Calu3 (cell line): ENCODE measurements at regions not wholly inside any gene's neighbourhood (a gene's known extent, or its start where the extent isn't known, plus 50 kb on each side); places are given as distances from the start of the nearest gene placed in this dataset.

Source experiments
- BruUV-seq: library from RNA; stranded (reverse); fragments of 400-500 nt; replicated peaks from 2 replicates; lab custom pipeline; 2021; lab: Mats Ljungman, UMichigan
- CTCF ChIA-PET: fragments of 300-600 bp; sonication (Branson Sonifier 250); formaldehyde crosslinking; loops from one replicate; lab custom pipeline; 2022; ENCODE audit warnings: antibody characterized with exemption; lab: Charles Lee
- DNase-seq: peaks from one replicate; pipeline ENCODE4 v3.0.0; 2022
- H3K27ac Mint-ChIP-seq: one replicate; pipeline ENCODE4 v1.8.0; 2022; ENCODE audit warnings: mixed read lengths; ENCODE audit not compliant: unreplicated experiment
- H3K27me3 Mint-ChIP-seq: one replicate; pipeline ENCODE4 v1.8.0; 2022; ENCODE audit warnings: mixed read lengths; ENCODE audit not compliant: unreplicated experiment
- H3K36me3 Mint-ChIP-seq: one replicate; pipeline ENCODE4 v1.8.0; 2022; ENCODE audit warnings: mild to moderate bottlenecking, moderate library complexity, mixed read lengths; ENCODE audit not compliant: insufficient read depth, unreplicated experiment
- H3K4me1 Mint-ChIP-seq: one replicate; pipeline ENCODE4 v1.8.0; 2022; ENCODE audit warnings: mild to moderate bottlenecking, low read depth, mixed read lengths; ENCODE audit not compliant: unreplicated experiment
- H3K4me3 Mint-ChIP-seq: one replicate; pipeline ENCODE4 v1.8.0; 2022; ENCODE audit warnings: mild to moderate bottlenecking, low read depth, moderate library complexity, mixed read lengths; ENCODE audit not compliant: unreplicated experiment
- H3K9me3 Mint-ChIP-seq: one replicate; pipeline ENCODE4 v1.8.0; 2022; ENCODE audit warnings: low read depth, mixed read lengths; ENCODE audit not compliant: unreplicated experiment
- CTCF ChIP-seq: fragments of 200-600 bp; IDR thresholded peaks from one replicate; pipeline ENCODE4 v1.8.0; 2022; ENCODE audit warnings: antibody characterized with exemption; ENCODE audit not compliant: unreplicated experiment
- intact Hi-C: fragments of 100-400 bp; cut with micrococcal nuclease; formaldehyde crosslinking; loops from one replicate; pipeline ENCODE4 v1.10.0; 2022; ENCODE audit not compliant: unreplicated experiment

GRCh38 chr9:100699668-100700067 lies 121.8 kb downstream of the CAVIN4 start:
- Mint-ChIP-seq H3K9me3 (no peaks in the 10 kb centered on the region), H3K36me3 (no peaks in the 10 kb centered on the region), H3K27me3 (no peaks in the 10 kb centered on the region), H3K4me3 (no peak overlapping the region), H3K4me1 (peaks cover 8% of the 10 kb centered on the region), H3K27ac (no peak overlapping the region)
- no peak for DNase-seq
- BruUV-seq, result no TSS peak
- intact Hi-C loops, result loop anchor here (5.0 kb wide), 1 partner anchor 97 kb away; no protein-coding TSS in a partner anchor
- CTCF ChIA-PET, result no interaction called here
- TF ChIP-seq CTCF, result no peak

GRCh38 chr9:100700689-100701318 lies 122.9 kb downstream of the CAVIN4 start:
- Mint-ChIP-seq H3K27me3 (no peaks in the 10 kb centered on the region), H3K4me3 (no peak overlapping the region), H3K4me1 (peaks cover 8% of the 10 kb centered on the region), H3K36me3 (no peaks in the 10 kb centered on the region), H3K27ac (no peak overlapping the region), H3K9me3 (no peaks in the 10 kb centered on the region)
- CTCF ChIA-PET, result no interaction called here
- peak; percentile 16 for DNase-seq
- intact Hi-C loops, result loop anchor here (5.0 kb wide), 1 partner anchor 99 kb away; no protein-coding TSS in a partner anchor
- TF ChIP-seq CTCF, result no peak
- BruUV-seq, result no TSS peak

GRCh38 chr9:100714372-100715099 lies 136.7 kb downstream of the CAVIN4 start:
- CTCF ChIA-PET, result interaction anchor here (0.6 kb wide), 1 partner anchor 35 kb away, joined by 7 read pairs; no protein-coding TSS in a partner anchor
- H3K27me3 Mint-ChIP-seq, result peaks cover 21% of the 10 kb centered on the region
- BruUV-seq, result no TSS peak

GRCh38 chr9:100715100-100715380 lies 137.2 kb downstream of the CAVIN4 start:
- H3K4me3 Mint-ChIP-seq, result no peak overlapping the region
- no peaks in the 10 kb centered on the region for H3K36me3 Mint-ChIP-seq
- intact Hi-C loops, result no loop called here
- H3K27me3 Mint-ChIP-seq, result peaks cover 19% of the 10 kb centered on the region
- H3K27ac Mint-ChIP-seq, result no peak overlapping the region
- DNase-seq, result no peak
- peaks cover 4% of the 10 kb centered on the region for H3K9me3 Mint-ChIP-seq
- BruUV-seq, result no TSS peak
- no peak for TF ChIP-seq CTCF
- CTCF ChIA-PET, result no interaction called here
- H3K4me1 Mint-ChIP-seq, result no peaks in the 10 kb centered on the region

More at GRCh38 chr9:100714372-100715099, 136.7 kb downstream of the CAVIN4 start:
- no peak overlapping the region for H3K27ac Mint-ChIP-seq
- TF ChIP-seq CTCF, result peak; percentile 71
- no peaks in the 10 kb centered on the region for H3K4me1 Mint-ChIP-seq
- DNase-seq, result peak; percentile 67
- intact Hi-C loops, result loop anchor here (1.0 to 5.0 kb wide), 4 partner anchors 398 to 673 kb away; partner anchors contain the start of gene BAAT
- no peak overlapping the region for H3K4me3 Mint-ChIP-seq
- H3K36me3 Mint-ChIP-seq, result no peaks in the 10 kb centered on the region
- peaks cover 4% of the 10 kb centered on the region for H3K9me3 Mint-ChIP-seq
